ENCODE measurements at regions not wholly inside any gene's neighbourhood (a gene's known extent, or its start where the extent isn't known, plus 50 kb on each side); places are given as distances from the start of the nearest gene placed in this dataset.

DNA sequence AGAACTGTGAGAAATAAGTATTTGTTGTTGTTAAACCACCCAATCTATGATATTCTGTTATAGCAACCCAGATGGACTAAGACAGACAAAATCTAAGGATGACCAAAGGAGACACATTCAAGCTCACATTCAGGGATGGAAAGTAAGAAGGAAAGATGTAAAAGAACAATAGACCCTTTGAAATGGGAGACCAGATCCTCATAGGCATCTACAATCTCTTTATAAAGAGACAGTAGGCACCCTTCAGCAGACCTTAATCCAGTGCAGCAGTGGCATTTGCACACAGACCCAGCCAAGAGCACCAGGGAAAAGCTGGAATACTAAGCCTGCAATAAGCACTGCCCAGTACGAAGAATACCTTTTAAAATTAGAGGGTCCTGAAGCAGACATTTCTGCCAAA, 132.7 kb downstream of the KLHL28 start:
- H3K4me3 ChIP-seq (ENCODE audit: low read depth, low read length, poor library complexity, severe bottlenecking): no peak overlapping the region
- ChIA-PET POLR2A (ENCODE audit: low non-redundant PET) (no interaction called here), CTCF (no interaction called here)
- no peaks in the 10 kb centered on the region for H3K27me3 ChIP-seq (replicated peaks; ENCODE audit: insufficient read depth, low read depth, low read length, poor library complexity)
- no peak overlapping the region for H3K27ac ChIP-seq (ENCODE audit: low read depth, low read length, poor library complexity, severe bottlenecking)
- BruUV-seq (replicated peaks): no TSS peak
- intact Hi-C loops (cut with micrococcal nuclease; ENCODE audit: unreplicated experiment): no loop called here
- H3K36me3 ChIP-seq (ENCODE audit: insufficient read depth, low read length, poor library complexity, severe bottlenecking): no peaks in the 10 kb centered on the region
- no peak for DNase-seq (ENCODE audit: low spot score)
- no peaks in the 10 kb centered on the region for H3K4me1 ChIP-seq (ENCODE audit: insufficient read depth, low read length, poor library complexity, severe bottlenecking)
- H3K9me3 ChIP-seq (ENCODE audit: low read depth, low read length, poor library complexity, severe bottlenecking): no peaks in the 10 kb centered on the region
- TF ChIP-seq, protein P1, sequence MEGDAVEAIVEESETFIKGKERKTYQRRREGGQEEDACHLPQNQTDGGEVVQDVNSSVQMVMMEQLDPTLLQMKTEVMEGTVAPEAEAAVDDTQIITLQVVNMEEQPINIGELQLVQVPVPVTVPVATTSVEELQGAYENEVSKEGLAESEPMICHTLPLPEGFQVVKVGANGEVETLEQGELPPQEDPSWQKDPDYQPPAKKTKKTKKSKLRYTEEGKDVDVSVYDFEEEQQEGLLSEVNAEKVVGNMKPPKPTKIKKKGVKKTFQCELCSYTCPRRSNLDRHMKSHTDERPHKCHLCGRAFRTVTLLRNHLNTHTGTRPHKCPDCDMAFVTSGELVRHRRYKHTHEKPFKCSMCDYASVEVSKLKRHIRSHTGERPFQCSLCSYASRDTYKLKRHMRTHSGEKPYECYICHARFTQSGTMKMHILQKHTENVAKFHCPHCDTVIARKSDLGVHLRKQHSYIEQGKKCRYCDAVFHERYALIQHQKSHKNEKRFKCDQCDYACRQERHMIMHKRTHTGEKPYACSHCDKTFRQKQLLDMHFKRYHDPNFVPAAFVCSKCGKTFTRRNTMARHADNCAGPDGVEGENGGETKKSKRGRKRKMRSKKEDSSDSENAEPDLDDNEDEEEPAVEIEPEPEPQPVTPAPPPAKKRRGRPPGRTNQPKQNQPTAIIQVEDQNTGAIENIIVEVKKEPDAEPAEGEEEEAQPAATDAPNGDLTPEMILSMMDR (conservative IDR thresholded peaks at IDR 0.05; ENCODE audit: low read depth, low read length): no peak
- no peak for TF ChIP-seq EZH2 (IDR thresholded peaks at IDR 0.05; ENCODE audit: borderline replicate concordance, low read depth, low read length, poor library complexity, severe bottlenecking)

DNA sequence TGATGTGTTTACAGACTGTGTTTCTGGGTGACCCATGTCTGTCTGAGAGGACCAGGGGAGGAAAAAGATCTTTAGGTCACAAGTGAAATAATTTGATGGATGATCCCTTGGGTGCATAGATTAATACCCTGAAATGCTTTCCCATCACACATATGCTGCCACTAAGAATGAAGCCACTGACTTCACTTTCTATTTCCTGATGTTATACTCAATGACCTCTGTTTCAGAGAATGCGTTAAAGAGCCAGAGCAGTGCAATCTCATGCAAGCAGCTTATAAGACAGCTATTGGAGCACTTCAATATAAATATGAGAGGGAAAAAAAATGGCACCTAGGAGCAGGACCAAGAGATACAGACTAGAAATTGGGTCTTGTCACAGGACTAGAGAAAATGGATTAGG, 133.7 kb downstream of the KLHL28 start:
- POLR2A ChIA-PET (ENCODE audit: low non-redundant PET): no interaction called here

DNA sequence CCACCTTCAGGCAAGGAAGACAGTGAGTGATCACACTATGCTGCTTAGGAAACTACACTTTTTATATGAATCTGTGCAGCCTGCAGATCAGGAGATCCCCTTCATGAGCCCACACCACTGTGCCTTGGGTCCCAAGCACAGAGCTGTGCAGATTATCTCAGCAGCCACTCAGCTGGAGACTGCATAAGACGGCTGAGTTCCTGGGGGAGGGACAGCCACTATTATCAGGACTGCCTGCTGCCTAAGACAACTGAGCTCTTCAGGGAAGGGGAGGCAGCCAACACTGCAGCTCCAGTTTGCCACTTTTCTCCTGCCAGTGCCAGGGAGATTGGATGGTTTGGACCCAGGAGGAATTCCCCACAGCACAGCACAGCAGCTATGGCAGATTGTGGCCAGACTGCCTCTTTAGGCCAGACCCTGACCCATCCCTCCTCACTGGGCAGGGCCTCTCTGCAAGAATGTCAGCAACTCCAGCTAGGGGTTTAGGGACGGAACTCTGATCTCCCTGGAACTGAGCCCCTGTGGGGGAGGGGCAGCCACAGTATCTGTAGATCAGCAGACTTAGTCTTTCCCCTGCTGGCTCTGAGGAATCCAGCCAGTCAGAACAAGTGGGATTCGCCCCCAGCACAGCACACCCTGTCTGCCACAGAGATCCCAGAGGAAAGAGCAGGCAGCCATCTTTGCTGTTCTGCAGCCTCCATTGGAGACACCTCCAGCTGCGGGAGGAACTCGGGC, 141.3 kb downstream of the KLHL28 start:
- ChIA-PET POLR2A (ENCODE audit: low non-redundant PET) (no interaction called here), CTCF (no interaction called here)
- H3K27me3 ChIP-seq (replicated peaks; ENCODE audit: insufficient read depth, low read depth, low read length, poor library complexity): no peaks in the 10 kb centered on the region
- intact Hi-C loops (cut with micrococcal nuclease; ENCODE audit: unreplicated experiment): no loop called here
- H3K9me3 ChIP-seq (ENCODE audit: low read depth, low read length, poor library complexity, severe bottlenecking): no peaks in the 10 kb centered on the region
- no TSS peak for BruUV-seq (replicated peaks)
- DNase-seq (ENCODE audit: low spot score): peak; percentile 57
- H3K4me3 ChIP-seq (ENCODE audit: low read depth, low read length, poor library complexity, severe bottlenecking): no peak overlapping the region
- H3K4me1 ChIP-seq (ENCODE audit: insufficient read depth, low read length, poor library complexity, severe bottlenecking): peaks cover 8% of the 10 kb centered on the region
- no peaks in the 10 kb centered on the region for H3K36me3 ChIP-seq (ENCODE audit: insufficient read depth, low read length, poor library complexity, severe bottlenecking)
- no peak for TF ChIP-seq EZH2 (IDR thresholded peaks at IDR 0.05; ENCODE audit: borderline replicate concordance, low read depth, low read length, poor library complexity, severe bottlenecking)
- TF ChIP-seq, protein P1 (conservative IDR thresholded peaks at IDR 0.05; ENCODE audit: low read depth, low read length): no peak
- peak overlapping the region; percentile 55 for H3K27ac ChIP-seq (ENCODE audit: low read depth, low read length, poor library complexity, severe bottlenecking)

More for the DNA sequence above, 133.7 kb downstream of the KLHL28 start:
- H3K9me3 ChIP-seq (ENCODE audit: low read depth, low read length, poor library complexity, severe bottlenecking): no peaks in the 10 kb centered on the region
- no peak overlapping the region for H3K27ac ChIP-seq (ENCODE audit: low read depth, low read length, poor library complexity, severe bottlenecking)
- BruUV-seq (replicated peaks): no TSS peak
- no peak for DNase-seq (ENCODE audit: low spot score)
- intact Hi-C loops (cut with micrococcal nuclease; ENCODE audit: unreplicated experiment): no loop called here
- H3K27me3 ChIP-seq (replicated peaks; ENCODE audit: insufficient read depth, low read depth, low read length, poor library complexity): no peaks in the 10 kb centered on the region
- H3K4me1 ChIP-seq (ENCODE audit: insufficient read depth, low read length, poor library complexity, severe bottlenecking): no peaks in the 10 kb centered on the region
- H3K36me3 ChIP-seq (ENCODE audit: insufficient read depth, low read length, poor library complexity, severe bottlenecking): no peaks in the 10 kb centered on the region
- H3K4me3 ChIP-seq (ENCODE audit: low read depth, low read length, poor library complexity, severe bottlenecking): no peak overlapping the region
- CTCF ChIA-PET: no interaction called here
- TF ChIP-seq EZH2 (IDR thresholded peaks at IDR 0.05; ENCODE audit: borderline replicate concordance, low read depth, low read length, poor library complexity, severe bottlenecking): no peak
- TF ChIP-seq, protein P1 (conservative IDR thresholded peaks at IDR 0.05; ENCODE audit: low read depth, low read length): no peak
